T-helper 17 cell (primary cell): ENCODE measurements at regions not wholly inside any gene's neighbourhood (a gene's known extent, or its start where the extent isn't known, plus 50 kb on each side); places are given as distances from the start of the nearest gene placed in this dataset.
"Not testable (repeated sequence)": the region's sequence is repeated elsewhere in the genome, so short reads cannot be mapped to it uniquely, and the experiment has no call there.

Experiments
- ATAC-seq: fragments of 150-1000 bp; cut with Tn5 transposase; 2 replicates; pipeline ENCODE4 v1.10.0; 2021; ENCODE audit warnings: mild to moderate bottlenecking, moderate library complexity
- DNase-seq, 3 donors: peaks; one replicate each; pipeline versions ENCODE4 v3.0.0 to v3.0.0-alpha.2; 2020 to 2021
- H3K9me3 ChIP-seq: one replicate; pipeline ENCODE4 v1.7.0; 2013; ENCODE audit warnings: low read length, mild to moderate bottlenecking; ENCODE audit not compliant: control insufficient read depth, poor library complexity, severe bottlenecking
- H3K27ac Mint-ChIP-seq: one replicate; pipeline ENCODE4 v1.8.0; 2022; ENCODE audit warnings: mild to moderate bottlenecking, moderate library complexity, mixed read lengths
- H3K27me3 Mint-ChIP-seq: one replicate; pipeline ENCODE4 v1.8.0; 2022; ENCODE audit warnings: mixed read lengths
- H3K36me3 Mint-ChIP-seq: one replicate; pipeline ENCODE4 v1.8.0; 2022; ENCODE audit warnings: low read depth, mixed read lengths
- H3K4me1 Mint-ChIP-seq: one replicate; pipeline ENCODE4 v1.8.0; 2022; ENCODE audit warnings: mild to moderate bottlenecking, mixed read lengths
- H3K4me3 Mint-ChIP-seq: one replicate; pipeline ENCODE4 v1.8.0; 2022; ENCODE audit warnings: mild to moderate bottlenecking, moderate library complexity, mixed read lengths

DNA sequence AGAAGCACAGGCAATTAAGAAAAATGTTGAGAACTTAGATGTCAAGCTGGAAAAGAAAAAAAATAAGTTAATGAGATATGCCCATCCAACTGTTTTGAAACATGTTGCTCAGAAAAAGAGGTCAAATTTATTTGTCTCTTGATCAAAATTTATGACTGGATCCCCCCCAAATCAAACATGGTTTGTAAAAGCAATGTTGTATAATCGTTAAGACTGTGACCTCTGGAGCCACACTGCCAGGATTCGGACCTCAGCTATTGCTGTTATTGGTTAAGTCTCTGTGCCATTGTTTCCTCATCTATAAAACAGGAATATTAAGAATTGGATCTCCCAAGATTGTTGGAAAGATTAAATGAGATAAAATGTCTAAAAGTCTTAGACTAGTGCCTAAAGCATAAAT lies 51.9 kb upstream of the LRRK2 start:
- Mint-ChIP-seq H3K4me3 (no peak overlapping the region), H3K4me1 (peaks cover 3% of the 10 kb centered on the region), H3K27me3 (no peaks in the 10 kb centered on the region), H3K27ac (no peak overlapping the region), H3K36me3 (no peaks in the 10 kb centered on the region)
- ATAC-seq = no peak
- H3K9me3 ChIP-seq = no peaks in the 10 kb centered on the region
- DNase-seq = no peak

DNA sequence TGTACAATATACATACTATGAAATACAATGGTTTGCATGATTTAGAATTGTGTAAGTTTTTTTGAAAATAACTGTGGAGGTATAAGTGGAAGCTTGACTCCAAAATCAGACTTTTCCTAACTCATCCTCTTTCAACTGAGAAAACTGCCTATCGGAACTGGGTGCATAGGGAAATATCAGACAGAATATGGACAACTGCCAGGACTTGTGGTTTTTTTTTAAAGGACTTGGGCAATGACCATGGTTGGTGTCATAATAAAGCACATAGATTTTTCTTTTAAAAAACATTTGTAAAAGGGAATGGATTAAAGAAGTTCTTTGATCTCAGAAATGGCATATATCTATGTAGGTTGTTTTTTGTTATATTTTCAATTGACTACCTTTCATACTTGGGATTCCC lies 53.3 kb upstream of the LRRK2 start:
- H3K9me3 ChIP-seq = no peaks in the 10 kb centered on the region
- no peak for ATAC-seq
- Mint-ChIP-seq H3K4me3 (no peak overlapping the region), H3K36me3 (no peaks in the 10 kb centered on the region), H3K27me3 (no peaks in the 10 kb centered on the region), H3K27ac (no peak overlapping the region), H3K4me1 (peaks cover 3% of the 10 kb centered on the region)
- DNase-seq = no peak

DNA sequence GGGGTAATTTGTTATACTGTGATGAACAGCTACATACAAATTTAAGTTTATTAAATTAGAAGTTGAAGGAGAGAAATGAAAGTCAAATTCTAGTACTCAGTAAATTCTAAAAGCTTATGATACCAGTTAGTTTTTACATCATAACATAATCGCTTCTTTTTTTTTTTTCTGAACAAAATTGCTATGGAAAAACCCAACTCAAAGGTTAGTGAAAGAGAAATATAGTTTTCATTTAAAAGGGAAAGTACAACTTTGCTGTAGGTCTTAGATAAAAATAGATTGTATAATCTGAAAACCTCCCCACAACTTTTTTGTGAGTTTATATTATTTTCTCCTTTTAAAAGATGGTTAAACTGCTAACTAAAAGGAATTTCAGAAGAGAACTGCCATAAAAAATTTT lies 53.7 kb upstream of the LRRK2 start:
- Mint-ChIP-seq H3K4me1 (peaks cover 3% of the 10 kb centered on the region), H3K4me3 (no peak overlapping the region), H3K27me3 (no peaks in the 10 kb centered on the region), H3K36me3 (no peaks in the 10 kb centered on the region), H3K27ac (no peak overlapping the region)
- no peak for ATAC-seq
- no peak for DNase-seq
- no peaks in the 10 kb centered on the region for H3K9me3 ChIP-seq

DNA sequence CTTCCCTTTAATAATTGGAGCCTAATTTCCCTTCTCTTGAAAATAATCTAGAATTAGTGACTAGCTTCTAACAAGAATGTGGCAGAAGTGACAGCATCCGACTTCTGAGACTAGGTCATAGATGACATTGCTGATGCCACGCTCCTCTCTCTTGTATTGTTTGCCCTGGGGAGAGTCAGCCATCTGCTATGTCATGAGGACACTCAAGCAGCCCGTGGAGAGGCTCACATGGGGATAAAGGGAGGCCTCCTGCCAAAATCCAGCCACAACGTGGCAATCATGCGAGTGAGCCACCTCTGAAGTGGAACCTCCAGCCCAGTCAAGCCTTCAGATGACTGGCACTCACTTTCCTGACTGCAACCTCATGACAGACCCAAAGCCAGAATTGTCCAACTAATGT lies 54.2 kb upstream of the LRRK2 start:
- DNase-seq (no peak), ATAC-seq (no peak)
- Mint-ChIP-seq H3K4me3 (no peak overlapping the region), H3K27ac (no peak overlapping the region), H3K4me1 (peaks cover 3% of the 10 kb centered on the region), H3K27me3 (no peaks in the 10 kb centered on the region), H3K36me3 (no peaks in the 10 kb centered on the region)
- no peaks in the 10 kb centered on the region for H3K9me3 ChIP-seq

DNA sequence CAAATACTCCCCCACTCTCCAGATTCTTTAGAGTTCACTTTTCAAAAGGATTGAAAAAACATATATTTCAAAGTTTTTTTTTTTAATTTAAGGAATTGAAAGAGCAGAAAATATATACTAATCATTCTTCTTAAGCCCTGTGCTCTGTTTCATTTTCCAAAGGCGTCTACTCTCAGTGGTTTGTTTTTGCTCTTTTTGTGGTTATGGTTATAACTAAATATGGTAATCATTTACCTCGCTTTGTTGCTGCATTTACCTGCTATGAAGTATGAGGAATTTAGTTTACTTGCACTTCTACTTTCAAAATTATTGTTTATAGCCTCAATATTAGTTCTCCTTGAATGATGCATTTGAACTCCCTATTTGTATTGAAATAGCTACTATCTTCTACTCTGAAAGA lies 55.9 kb upstream of the LRRK2 start:
- no peaks in the 10 kb centered on the region for H3K27me3 Mint-ChIP-seq
- no peaks in the 10 kb centered on the region for H3K9me3 ChIP-seq
- H3K4me3 Mint-ChIP-seq = peak overlapping the region; percentile 66
- peaks cover 3% of the 10 kb centered on the region for H3K4me1 Mint-ChIP-seq
- H3K36me3 Mint-ChIP-seq = no peaks in the 10 kb centered on the region
- H3K27ac Mint-ChIP-seq = no peak overlapping the region
- peak; percentile 42 for ATAC-seq
- DNase-seq = no peak

DNA sequence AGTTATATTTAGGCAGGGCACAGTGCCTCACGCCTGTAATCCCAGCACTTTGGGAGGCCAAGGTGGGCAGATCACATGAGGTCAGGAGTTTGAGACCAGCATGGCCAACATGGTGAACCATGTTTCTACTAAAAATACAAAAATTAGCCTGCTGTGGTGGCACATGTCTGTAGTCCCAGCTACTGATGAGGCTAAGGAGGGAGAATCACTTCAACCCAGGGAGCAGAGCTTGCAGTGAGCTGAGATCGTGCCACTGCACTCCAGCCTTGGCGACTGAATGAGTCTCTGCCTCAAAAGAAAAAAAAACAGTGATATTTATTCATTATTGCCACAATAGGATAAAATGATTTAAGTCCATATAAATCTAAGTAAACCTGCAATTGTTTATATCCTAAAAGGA lies 56.4 kb upstream of the LRRK2 start:
- not testable (repeated sequence) for H3K9me3 ChIP-seq, H3K4me3 Mint-ChIP-seq, H3K27me3 Mint-ChIP-seq, H3K27ac Mint-ChIP-seq, ATAC-seq, H3K4me1 Mint-ChIP-seq, DNase-seq, H3K36me3 Mint-ChIP-seq

DNA sequence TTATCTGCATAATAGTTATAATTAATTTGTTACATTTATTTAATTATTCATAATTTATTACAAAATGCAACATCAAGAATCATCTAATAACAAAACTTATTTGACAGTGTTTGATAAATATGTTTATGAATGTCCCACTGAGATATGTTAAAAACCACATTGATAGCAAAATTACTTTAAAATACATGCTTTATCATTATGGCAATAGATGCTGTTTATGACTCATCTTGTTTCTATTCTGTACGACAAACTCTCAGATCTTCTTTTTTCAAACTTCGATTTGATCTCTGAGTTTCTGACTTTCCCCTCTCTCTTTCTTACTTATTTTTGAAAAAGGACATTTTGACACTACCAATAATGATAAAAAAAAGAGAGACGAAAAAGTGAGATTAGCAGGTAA lies 56.8 kb upstream of the LRRK2 start:
- no peaks in the 10 kb centered on the region for H3K9me3 ChIP-seq
- Mint-ChIP-seq H3K27ac (no peak overlapping the region), H3K4me3 (no peak overlapping the region), H3K36me3 (no peaks in the 10 kb centered on the region), H3K27me3 (no peaks in the 10 kb centered on the region), H3K4me1 (peaks cover 3% of the 10 kb centered on the region)
- ATAC-seq = no peak
- DNase-seq = no peak

DNA sequence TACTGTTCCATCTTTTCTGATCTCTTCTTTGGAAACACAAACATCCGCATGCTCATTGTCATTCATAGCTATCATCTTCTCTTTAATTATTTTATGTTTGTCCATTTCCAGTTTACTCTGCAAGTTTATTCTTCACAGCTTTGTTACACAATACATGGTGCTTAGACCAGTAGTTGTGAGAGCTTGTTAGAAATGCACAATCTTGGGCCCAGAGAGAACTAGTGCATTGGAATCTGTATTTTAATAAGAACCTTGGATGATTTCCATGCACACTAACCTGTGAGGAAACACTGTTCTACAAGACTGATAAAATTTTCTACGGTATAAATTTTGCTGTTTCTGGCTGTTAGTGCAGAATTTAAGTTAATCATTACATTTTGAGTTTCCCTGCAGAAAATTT lies 59.3 kb upstream of the SLC2A13 start:
- DNase-seq = no peak
- no peak overlapping the region for H3K4me3 Mint-ChIP-seq
- no peak overlapping the region for H3K27ac Mint-ChIP-seq
- H3K4me1 Mint-ChIP-seq = peaks cover 3% of the 10 kb centered on the region
- H3K27me3 Mint-ChIP-seq = no peaks in the 10 kb centered on the region
- ATAC-seq = no peak
- no peaks in the 10 kb centered on the region for H3K9me3 ChIP-seq
- H3K36me3 Mint-ChIP-seq = no peaks in the 10 kb centered on the region

DNA sequence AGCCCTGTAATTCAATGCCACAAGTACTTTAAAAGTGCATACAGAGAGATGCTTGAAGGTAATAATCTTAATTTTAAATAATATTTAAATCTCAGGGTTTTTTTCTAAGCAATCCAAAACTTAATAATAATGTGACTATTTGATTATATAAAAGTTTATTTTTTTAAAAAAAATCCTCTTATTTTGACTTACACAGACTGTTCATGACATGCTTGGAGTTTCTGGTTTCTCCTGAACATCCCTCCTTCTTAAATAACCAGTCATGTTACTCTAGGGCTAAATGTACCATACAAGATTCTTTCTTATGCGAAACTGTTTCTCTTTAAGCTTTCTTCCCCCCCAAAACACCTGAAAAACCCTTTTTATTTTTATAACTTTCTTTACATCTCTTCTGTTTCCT lies 58.2 kb upstream of the SLC2A13 start:
- no peaks in the 10 kb centered on the region for H3K9me3 ChIP-seq
- peaks cover 2% of the 10 kb centered on the region for H3K4me1 Mint-ChIP-seq
- DNase-seq = no peak
- H3K36me3 Mint-ChIP-seq = no peaks in the 10 kb centered on the region
- no peak for ATAC-seq
- no peak overlapping the region for H3K4me3 Mint-ChIP-seq
- no peak overlapping the region for H3K27ac Mint-ChIP-seq
- H3K27me3 Mint-ChIP-seq = peaks cover under 1% of the 10 kb centered on the region

DNA sequence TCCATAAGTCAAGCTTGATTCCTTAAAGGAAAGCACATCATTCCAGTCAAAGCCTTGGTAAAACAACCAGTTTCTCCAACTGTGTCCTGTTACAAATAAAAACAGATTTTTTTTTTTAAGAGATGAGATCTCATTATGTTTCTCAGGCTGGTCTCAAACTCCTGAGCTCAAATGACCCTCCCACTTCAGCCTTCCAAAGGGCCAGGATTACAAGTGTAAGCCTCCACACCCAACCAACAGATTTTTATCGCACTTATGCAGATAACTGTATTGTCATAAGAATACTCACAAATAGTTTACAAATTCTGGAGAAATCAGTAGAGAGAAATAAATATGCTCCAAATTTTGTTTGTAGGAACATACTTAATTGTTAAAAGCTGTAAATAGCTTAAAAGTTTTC lies 56.2 kb upstream of the SLC2A13 start:
- DNase-seq = no peak
- Mint-ChIP-seq H3K4me1 (peaks cover 7% of the 10 kb centered on the region), H3K36me3 (no peaks in the 10 kb centered on the region), H3K4me3 (no peak overlapping the region), H3K27ac (no peak overlapping the region), H3K27me3 (peaks cover 15% of the 10 kb centered on the region)
- no peaks in the 10 kb centered on the region for H3K9me3 ChIP-seq
- ATAC-seq = no peak

DNA sequence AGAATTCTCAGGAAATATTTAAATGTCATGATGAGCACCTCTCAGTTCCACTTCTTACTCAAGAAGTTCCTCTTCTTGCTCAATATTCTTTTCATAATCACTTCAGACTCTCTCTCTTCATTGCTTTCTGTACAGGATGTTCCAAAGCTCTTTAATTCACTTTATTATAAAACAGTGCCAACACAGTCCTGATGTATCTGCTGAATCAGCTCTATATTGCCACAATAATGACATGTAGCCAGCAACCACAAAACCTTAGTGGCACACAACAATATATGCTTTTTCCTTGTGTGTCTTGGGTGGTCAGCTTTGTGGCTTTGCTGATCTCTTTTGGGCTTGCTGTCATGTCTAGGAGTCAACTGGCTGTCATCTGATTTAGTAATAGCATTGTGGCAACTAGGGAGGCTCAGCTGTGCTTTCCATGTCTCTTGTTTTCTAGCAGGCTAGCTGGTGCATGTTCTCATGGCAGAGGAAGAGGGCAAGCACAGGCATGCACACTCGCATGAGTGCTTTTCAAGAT lies 52.8 kb upstream of the SLC2A13 start:
- Mint-ChIP-seq H3K27ac (no peak overlapping the region), H3K27me3 (peaks cover 19% of the 10 kb centered on the region), H3K4me1 (peaks cover 7% of the 10 kb centered on the region), H3K36me3 (no peaks in the 10 kb centered on the region), H3K4me3 (no peak overlapping the region)
- DNase-seq (no peak), ATAC-seq (no peak)
- no peaks in the 10 kb centered on the region for H3K9me3 ChIP-seq

DNA sequence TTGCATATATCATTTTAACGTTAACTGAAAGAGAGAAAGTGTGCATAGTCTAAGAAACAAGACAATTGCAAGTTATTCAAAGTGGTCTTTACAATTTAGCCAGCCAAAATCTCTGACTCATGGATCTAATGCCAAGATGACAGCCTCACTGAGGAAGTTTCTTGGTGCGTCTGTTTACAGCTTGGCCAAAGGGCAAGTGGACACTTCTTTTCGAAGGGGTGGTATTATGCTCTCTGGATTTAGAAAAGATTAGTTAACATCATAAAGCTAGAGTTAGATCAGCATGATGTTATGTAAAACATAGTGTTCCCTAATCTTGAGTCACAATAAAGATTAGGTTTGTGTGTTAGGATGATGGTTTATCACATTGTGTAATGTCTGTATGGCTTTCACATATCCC lies 51.5 kb upstream of the SLC2A13 start:
- H3K4me3 Mint-ChIP-seq = no peak overlapping the region
- H3K27me3 Mint-ChIP-seq = peaks cover 19% of the 10 kb centered on the region

DNA sequence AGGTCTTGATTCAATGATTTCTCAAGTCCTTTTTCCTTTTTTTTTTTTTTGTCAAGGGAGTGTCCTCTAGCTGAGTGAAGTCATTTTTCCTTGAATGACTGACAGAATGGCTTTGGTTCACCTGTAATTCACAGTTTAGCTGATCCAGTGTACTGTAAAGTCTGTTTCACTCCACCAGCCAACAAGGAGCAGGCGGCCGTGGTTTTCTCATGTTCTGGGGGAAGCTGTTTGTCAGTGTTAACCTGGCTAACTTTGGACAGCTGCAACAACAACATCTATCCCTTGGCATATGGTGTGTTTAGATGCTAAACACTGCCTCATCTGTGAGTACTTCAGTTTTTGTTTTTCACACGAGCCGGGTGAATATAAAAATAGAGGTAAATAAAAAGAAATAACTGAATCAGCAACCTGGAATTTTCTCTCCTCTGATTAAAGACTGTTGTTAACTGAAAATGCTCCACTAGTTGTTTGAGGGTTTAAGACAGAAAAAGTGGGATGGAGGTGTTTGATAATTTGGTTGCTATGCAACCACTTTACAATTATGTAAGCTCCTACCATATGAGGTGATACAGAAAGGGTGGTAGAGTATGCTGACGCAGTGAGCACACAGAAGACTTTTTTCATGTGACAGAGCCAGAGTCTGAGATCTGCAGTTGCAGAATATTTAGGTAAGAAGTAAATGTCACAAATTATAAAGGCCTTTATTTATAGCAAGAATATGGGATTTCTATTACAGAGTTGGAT lies 50.3 kb upstream of the SLC2A13 start:
- no peak for ATAC-seq
- no peak for DNase-seq

More for the DNA sequence above, 51.5 kb upstream of the SLC2A13 start:
- Mint-ChIP-seq H3K36me3 (no peaks in the 10 kb centered on the region), H3K4me1 (peaks cover 10% of the 10 kb centered on the region), H3K27ac (no peak overlapping the region)
- ATAC-seq (no peak), DNase-seq (no peak)
- no peaks in the 10 kb centered on the region for H3K9me3 ChIP-seq

More for the DNA sequence above, 50.3 kb upstream of the SLC2A13 start:
- no peak overlapping the region for H3K27ac Mint-ChIP-seq
- H3K4me1 Mint-ChIP-seq = peaks cover 10% of the 10 kb centered on the region
- peaks cover 19% of the 10 kb centered on the region for H3K27me3 Mint-ChIP-seq
- H3K36me3 Mint-ChIP-seq = no peaks in the 10 kb centered on the region
- H3K4me3 Mint-ChIP-seq = no peak overlapping the region
- H3K9me3 ChIP-seq = no peaks in the 10 kb centered on the region
